SH-SY5Y (cell line): ENCODE measurements at regions not wholly inside any gene's neighbourhood (a gene's known extent, or its start where the extent isn't known, plus 50 kb on each side); places are given as distances from the start of the nearest gene placed in this dataset.

Experiments
- GATA2 ChIP-seq: IDR thresholded peaks from 2 replicates; pipeline ENCODE4 v1.6.1; 2011; ENCODE audit warnings: mild to moderate bottlenecking, low read depth, low read length
- GATA3 ChIP-seq: IDR thresholded peaks from 2 replicates; pipeline ENCODE4 v1.6.1; 2011; ENCODE audit warnings: low read depth, mild to moderate bottlenecking, low read length, moderate library complexity

DNA sequence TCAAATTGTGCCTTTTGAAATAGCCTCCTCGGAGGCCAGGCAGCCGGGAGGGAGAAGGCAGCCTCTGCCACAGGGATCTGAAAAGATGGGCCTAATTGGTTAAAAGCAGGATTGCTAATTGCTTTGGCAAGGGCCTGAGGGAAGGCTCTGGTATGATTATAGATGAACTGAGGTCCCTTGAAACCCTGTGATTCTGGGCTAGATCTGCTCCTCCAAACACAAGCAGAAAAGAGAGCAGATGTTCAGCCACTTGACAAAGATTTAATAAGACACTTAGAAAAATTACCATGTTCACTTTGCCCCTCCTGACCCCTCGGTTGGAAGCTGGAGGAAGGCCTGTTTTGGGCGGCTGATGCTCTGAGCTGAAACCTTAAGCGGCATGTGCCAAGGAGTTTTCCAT is 209.5 kb upstream of the MPHOSPH6 start:
- TF ChIP-seq GATA3: no peak
- TF ChIP-seq GATA2: no peak
